AG08396 (cell line): ENCODE measurements at regions not wholly inside any gene's neighbourhood (a gene's known extent, or its start where the extent isn't known, plus 50 kb on each side); places are given as distances from the start of the nearest gene placed in this dataset.

Experiments
- DNase-seq: peaks from one replicate; pipeline ENCODE4 v3.0.0; 2012; ENCODE audit warnings: low spot score, mixed read lengths

DNA sequence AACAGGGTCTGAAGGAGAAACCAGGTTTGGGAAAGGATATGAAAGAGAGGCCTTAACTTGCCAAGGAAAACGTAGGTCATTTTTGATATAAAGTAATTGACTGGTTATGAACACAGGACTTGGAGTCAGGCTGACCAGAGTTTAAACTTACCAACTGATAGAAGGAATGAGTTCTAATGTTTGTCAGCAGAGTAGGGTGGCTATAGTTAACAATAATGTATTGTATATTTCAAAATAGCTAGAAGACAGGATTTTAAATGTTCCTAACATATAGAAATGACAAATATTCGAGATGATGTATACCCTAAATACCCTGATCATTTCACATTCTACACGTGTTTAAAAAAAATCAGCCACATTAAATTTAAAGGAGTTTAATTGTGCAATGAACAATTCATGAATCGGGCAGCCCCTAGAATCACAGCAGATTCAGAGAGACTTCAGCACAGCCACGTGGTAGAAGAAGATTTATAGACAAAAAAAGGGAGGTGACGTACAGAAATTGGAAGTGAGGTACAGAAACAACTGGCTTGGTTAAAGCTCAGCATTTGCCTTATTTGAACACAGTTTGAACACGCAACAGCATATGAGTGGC lies 52.5 kb upstream of the PLEKHG7 start:
- DNase-seq: no peak

- DNase-seq: peak; percentile 80
These were observed 53.1 kb upstream of the PLEKHG7 start for GRCh38 chr12:92649511-92650227.

DNA sequence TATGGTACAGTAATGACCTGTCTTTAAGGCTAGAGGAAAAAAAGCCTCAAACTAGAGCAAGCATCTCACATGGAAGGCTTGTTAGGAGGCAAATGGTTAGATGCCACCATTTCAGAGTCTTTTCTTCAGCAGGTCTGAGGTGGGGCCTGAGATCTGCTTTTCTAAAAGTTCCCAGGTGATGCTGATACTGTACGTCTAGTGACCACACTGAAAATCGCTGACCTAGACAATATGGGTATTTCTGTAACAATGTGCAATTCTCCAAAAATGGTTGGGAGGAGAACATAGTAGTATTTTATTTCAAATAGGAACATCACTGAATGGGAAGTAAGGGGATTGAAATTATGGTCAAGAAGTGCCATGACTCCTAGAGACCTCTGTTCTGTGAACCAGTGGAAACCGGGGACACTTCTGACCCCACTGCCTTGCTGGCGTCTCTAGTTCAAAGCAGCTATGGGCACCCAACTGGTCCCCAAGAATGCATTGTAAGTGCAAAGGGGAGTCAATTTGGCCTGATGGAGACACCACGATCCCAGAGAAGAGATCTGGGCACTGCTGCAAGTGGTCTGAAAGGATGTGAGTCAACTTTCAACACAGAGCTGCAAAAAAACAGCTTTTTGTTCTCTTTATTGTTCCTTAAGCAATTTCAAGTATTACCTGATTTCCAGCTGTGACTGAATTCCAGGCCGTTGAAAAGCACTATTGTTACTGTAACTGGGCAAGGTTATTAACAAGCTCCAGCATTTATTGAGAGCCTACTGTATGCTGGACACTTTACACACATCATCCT lies 54.4 kb upstream of the PLEKHG7 start:
- DNase-seq: no peak

DNA sequence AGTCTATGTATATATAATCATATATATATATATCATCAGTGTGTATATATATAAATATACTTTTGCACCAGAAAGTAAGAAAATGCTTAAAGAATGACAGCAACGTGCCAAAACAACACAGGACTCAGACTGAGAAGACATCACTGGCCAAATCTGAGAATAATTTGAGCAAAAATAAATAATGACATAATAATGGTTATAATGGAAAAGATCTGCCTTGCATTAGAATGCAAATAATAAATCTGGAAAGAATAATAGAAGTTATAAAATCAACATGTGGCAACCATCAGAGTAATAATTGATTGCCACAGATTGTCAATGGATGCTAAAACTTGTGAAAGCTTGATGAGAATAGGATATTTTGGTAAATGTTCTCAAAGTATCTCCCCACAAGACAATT lies 61.5 kb upstream of the PLEKHG7 start:
- DNase-seq: no peak

DNA sequence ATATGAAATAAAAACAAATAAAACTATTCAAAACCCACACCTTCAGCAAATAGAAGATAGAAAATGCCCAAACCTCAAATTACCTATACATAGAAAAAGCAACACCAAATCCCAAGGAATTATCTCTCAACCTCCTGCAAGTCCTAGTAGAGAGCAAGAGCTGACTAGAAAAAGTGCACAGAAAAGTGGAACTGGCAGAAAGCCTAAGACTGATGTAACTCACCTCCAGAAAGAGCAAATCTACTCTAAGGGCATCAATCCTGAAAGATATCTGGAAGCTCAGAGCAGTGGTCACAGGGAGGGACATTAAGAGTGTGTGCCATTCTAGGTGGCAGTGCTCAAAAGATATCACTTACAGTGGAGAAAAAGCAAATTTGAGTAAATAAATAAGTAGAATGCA lies 62.1 kb upstream of the PLEKHG7 start:
- DNase-seq: no peak

- DNase-seq: no peak
These were observed 63.8 kb upstream of the PLEKHG7 start for GRCh38 chr12:92639017-92639416.

- no peak for DNase-seq
These were observed 68.1 kb upstream of the PLEKHG7 start for GRCh38 chr12:92634730-92635129.

- no peak for DNase-seq
These were observed 68.6 kb upstream of the PLEKHG7 start for GRCh38 chr12:92634202-92634601.

- no peak for DNase-seq
These were observed 71.8 kb upstream of the PLEKHG7 start for GRCh38 chr12:92630968-92631367.

DNA sequence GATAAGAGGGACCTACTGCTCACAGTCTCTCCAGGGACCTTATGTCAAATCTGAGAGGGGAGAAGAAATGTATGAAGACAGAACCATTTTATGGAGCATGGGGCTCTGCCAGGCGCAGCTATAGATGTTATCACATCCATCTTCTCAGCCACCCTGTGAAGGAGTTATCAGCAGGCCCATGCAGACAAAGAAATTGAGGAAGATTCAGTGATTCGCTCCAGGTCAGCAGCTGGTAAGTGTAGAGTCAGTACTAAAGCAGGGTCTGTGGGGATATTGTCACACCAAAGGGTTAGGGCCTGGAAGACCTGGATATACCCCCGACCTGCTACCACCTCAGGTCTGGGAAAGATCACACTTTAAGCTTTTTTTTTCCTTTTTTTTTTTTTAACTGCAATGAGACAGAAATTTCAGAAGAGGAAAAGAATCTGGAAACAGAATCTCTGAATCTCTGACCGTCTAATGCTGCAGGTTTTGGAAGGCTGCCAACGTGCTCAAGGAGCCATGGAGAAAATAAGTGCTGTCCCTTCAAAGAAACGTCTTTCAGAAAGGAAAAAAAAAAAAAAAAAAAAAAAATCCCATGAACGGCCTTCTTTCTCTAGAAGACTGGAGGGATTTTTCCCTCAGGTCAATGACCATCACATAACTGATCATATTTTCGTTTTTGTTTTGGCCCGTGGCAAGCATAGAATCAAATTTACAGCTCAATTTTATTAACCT lies 73.3 kb upstream of the PLEKHG7 start:
- no peak for DNase-seq

- DNase-seq: no peak
These were observed 74.3 kb upstream of the PLEKHG7 start for GRCh38 chr12:92628476-92628875.

- DNase-seq: no peak
These were observed 75.3 kb upstream of the PLEKHG7 start for GRCh38 chr12:92627511-92627910.

DNA sequence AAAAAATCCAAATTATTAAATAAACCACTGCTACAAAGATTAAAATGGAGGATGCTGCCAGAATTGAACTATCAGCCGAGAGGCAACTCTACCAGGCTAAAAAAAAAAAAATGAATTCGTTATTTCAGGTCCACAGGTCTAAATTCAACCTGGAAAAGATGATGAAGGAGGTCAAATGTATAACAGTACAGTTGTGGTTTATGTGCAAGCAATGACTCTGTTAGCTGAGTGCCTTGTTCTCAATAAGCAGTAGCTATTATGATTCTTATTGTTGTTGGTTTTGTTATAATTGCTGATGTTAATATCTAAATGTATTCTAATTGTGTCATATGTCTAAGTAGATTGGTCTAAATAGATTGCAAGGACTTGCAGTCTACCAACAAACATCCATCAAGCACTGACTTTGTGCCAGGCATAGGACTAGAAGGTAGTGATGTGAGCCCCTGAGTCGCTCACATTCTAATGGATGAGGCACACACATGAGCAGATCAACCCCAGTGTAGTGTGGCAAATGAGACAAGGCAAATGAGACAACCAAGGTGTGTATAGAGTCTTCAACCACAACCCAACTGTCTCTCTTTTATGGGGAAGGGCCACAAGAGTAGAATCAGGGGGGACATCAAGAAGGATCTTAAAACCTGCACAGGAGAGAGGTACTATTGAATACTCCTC lies 77.0 kb upstream of the PLEKHG7 start:
- DNase-seq: no peak

GRCh38 chr12:92624236-92624635 lies 78.6 kb upstream of the PLEKHG7 start:
- DNase-seq: peak; percentile 23

GRCh38 chr12:92623386-92623785 lies 79.4 kb upstream of the PLEKHG7 start:
- DNase-seq: no peak

DNA sequence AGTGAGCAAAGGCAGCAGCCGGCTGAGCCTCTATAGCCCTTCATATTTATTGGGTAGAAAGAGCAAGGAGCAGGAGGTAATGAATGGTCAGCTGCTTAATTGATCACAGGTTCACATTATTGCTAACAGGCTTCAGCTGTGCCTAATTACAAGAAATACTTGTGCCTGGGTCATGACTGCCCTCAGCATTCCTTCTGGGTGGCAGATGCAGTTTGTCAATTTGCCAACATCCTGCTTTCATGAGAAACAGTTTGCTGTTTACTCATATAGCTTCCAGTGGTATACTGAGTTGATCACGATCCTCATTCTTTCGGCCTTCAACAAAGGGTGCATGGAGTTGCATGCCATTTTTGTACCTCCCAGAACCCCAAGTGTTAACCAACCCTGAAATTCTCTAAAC lies 81.0 kb upstream of the PLEKHG7 start:
- DNase-seq: no peak

- DNase-seq: no peak
These were observed 81.5 kb upstream of the PLEKHG7 start for GRCh38 chr12:92621312-92621711.

DNA sequence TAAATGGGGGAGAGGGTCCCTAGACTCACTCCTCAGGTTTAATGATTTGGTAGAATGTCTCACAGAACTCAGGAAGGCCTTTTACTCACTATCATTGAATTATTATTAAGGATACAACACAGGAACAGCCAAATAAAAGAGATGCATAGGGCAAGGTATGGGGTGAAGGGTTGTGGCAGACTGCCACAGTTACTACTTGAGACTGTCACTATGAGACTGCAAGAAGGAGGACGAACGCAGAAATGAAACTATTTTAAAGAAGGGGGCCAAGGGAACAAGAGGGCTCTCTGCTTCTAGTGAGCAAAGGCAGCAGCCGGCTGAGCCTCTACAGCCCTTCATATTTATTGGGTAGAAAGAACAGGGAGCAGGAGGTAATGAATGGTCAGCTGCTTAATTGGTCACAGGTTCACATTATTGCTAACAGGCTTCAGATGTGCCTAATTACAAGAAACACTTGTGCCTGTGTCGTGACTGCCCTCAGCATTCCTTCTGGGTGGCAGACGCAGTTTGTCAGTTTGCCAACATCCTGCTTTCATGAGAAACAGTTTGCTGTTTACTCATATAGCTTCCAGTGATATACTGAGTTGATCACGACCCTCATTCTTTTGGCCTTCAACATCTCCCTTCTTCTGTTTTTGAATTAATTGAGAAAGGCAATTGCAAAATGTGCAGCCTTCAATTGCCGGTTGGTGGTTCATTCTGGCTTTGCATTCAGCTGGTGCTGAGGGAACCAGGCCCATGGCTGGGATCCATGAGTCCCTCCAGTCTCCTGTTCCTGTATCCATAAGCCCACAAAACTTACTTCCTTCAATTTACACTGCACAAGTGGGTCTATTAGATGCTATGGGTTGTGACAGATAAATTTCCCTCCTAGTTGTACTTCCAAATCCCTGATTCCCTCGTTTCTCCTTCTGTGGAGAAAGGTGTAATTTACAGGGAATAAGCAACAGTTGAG lies 82.8 kb upstream of the PLEKHG7 start:
- no peak for DNase-seq

DNA sequence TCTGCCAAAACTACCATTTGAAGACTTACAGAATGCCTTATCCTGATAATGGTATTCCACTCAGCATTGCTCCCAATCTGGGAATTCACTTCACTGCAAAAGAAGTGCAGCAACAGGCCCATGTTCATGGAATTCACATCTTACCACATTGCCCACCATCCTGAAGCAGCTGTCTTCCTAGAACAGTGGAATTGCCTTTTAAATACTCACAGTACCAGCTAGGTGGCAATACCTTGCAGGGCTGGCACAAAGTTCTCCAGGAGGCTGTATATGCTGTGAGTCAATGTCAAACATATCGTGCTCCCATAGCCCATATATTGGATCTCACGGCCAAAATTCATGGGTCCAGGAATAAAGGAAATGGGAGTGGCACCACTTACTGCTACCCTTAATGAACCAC lies 83.8 kb upstream of the PLEKHG7 start:
- DNase-seq: no peak

GRCh38 chr12:92615703-92616102 lies 87.1 kb upstream of the PLEKHG7 start:
- DNase-seq: no peak

GRCh38 chr12:92615086-92615485 lies 87.7 kb upstream of the PLEKHG7 start:
- DNase-seq: no peak
